Epithelial cell of esophagus (primary cell): ENCODE measurements at regions not wholly inside any gene's neighbourhood (a gene's known extent, or its start where the extent isn't known, plus 50 kb on each side); places are given as distances from the start of the nearest gene placed in this dataset.

Experiments
- DNase-seq: peaks from one replicate; pipeline ENCODE4 v3.0.0; 2010; ENCODE audit warnings: low read depth
- H3K4me3 ChIP-seq: 2 replicates; pipeline ENCODE4 v1.5.1; 2011; ENCODE audit warnings: mild to moderate bottlenecking, low read length, control low read depth
- CTCF ChIP-seq: IDR thresholded peaks from 2 replicates; pipeline ENCODE4 v1.5.1; 2011; ENCODE audit warnings: low read depth, mild to moderate bottlenecking, low read length, control low read depth, inconsistent platforms; ENCODE audit not compliant: insufficient read depth; ENCODE audit errors: missing control alignments

GRCh38 chrX:54659547-54659946, 129.5 kb downstream of the GNL3L start:
- H3K4me3 ChIP-seq: no peak overlapping the region
- no peak for DNase-seq
- TF ChIP-seq CTCF: no peak

- no peak overlapping the region for H3K4me3 ChIP-seq
- no peak for DNase-seq
- TF ChIP-seq CTCF: no peak
Observed at GRCh38 chrX:54675762-54676161, 122.3 kb downstream of the ITIH6 start.

GRCh38 chrX:54695231-54695630, 102.8 kb downstream of the ITIH6 start:
- no peak overlapping the region for H3K4me3 ChIP-seq
- DNase-seq: peak; percentile 54
- peak; percentile 35 for TF ChIP-seq CTCF

- no peak for TF ChIP-seq CTCF
- no peak overlapping the region for H3K4me3 ChIP-seq
- DNase-seq: peak; percentile 18
Observed at GRCh38 chrX:54695816-54696487, 102.1 kb downstream of the ITIH6 start.
